HG03066 (cell line): ENCODE measurements at regions not wholly inside any gene's neighbourhood (a gene's known extent, or its start where the extent isn't known, plus 50 kb on each side); places are given as distances from the start of the nearest gene placed in this dataset.
"Not testable (repeated sequence)": the region's sequence is repeated elsewhere in the genome, so short reads cannot be mapped to it uniquely, and the experiment has no call there.

Experiments used
- ATAC-seq: cut with Tn5 transposase; IDR thresholded peaks from one replicate; pipeline ENCODE4 v1.9.1; 2021; ENCODE audit warnings: low read depth; ENCODE audit not compliant: unreplicated experiment

GRCh38 chr4:184906480-184907097 lies 80.8 kb upstream of the ACSL1 start:
- no peak for ATAC-seq

- no peak for ATAC-seq
Measured at GRCh38 chr4:184907216-184907615, 81.4 kb upstream of the ACSL1 start.

- ATAC-seq, result no peak
Measured at GRCh38 chr4:184907810-184908209, 82.0 kb upstream of the ACSL1 start.

- no peak for ATAC-seq
Measured at GRCh38 chr4:184911310-184911709, 85.5 kb upstream of the ACSL1 start.

- no peak for ATAC-seq
Measured at GRCh38 chr4:184913356-184914143, 87.8 kb upstream of the ACSL1 start.

- not testable (repeated sequence) for ATAC-seq
Measured at GRCh38 chr4:184918799-184919198, 93.0 kb upstream of the ACSL1 start.

- ATAC-seq, result no peak
Measured at GRCh38 chr4:184921456-184921855, 95.7 kb upstream of the ACSL1 start.

GRCh38 chr4:184922301-184922700 lies 96.0 kb upstream of the HELT start:
- no peak for ATAC-seq

GRCh38 chr4:184924516-184924915 lies 93.8 kb upstream of the HELT start:
- no peak for ATAC-seq

GRCh38 chr4:184929476-184929875 lies 88.8 kb upstream of the HELT start:
- ATAC-seq, result no peak

GRCh38 chr4:184930026-184930425 lies 88.3 kb upstream of the HELT start:
- ATAC-seq, result no peak

GRCh38 chr4:184932343-184932742 lies 85.9 kb upstream of the HELT start:
- no peak for ATAC-seq

GRCh38 chr4:184933311-184933710 lies 85.0 kb upstream of the HELT start:
- no peak for ATAC-seq

GRCh38 chr4:184934184-184934583 lies 84.1 kb upstream of the HELT start:
- ATAC-seq, result no peak

- no peak for ATAC-seq
Measured at GRCh38 chr4:184934961-184935360, 83.3 kb upstream of the HELT start.

- no peak for ATAC-seq
Measured at GRCh38 chr4:184936071-184936470, 82.2 kb upstream of the HELT start.

- ATAC-seq, result no peak
Measured at GRCh38 chr4:184937030-184937710, 81.1 kb upstream of the HELT start.

- ATAC-seq, result no peak
Measured at GRCh38 chr4:184937745-184938144, 80.5 kb upstream of the HELT start.

GRCh38 chr4:184938871-184939270 lies 79.4 kb upstream of the HELT start:
- ATAC-seq, result no peak

GRCh38 chr4:184939978-184940377 lies 78.3 kb upstream of the HELT start:
- ATAC-seq, result no peak

GRCh38 chr4:184940500-184940899 lies 77.8 kb upstream of the HELT start:
- ATAC-seq, result no peak
